ENCODE measurements at regions not wholly inside any gene's neighbourhood (a gene's known extent, or its start where the extent isn't known, plus 50 kb on each side); places are given as distances from the start of the nearest gene placed in this dataset.

GRCh38 chr14:62006116-62006731 is 244.0 kb downstream of the SNAPC1 start:
- no peak for DNase-seq (ENCODE audit: low read depth)

- no peak for DNase-seq (ENCODE audit: low read depth)
These were observed 253.0 kb downstream of the SNAPC1 start for GRCh38 chr14:62015243-62015642.

- DNase-seq (ENCODE audit: low read depth): peak; percentile 15
These were observed 253.7 kb downstream of the SNAPC1 start for GRCh38 chr14:62015945-62016344.

GRCh38 chr14:62017651-62018230 is 255.5 kb downstream of the SNAPC1 start:
- peak; percentile 19 for DNase-seq (ENCODE audit: low read depth)

GRCh38 chr14:62018606-62019005 is 256.4 kb downstream of the SNAPC1 start:
- no peak for DNase-seq (ENCODE audit: low read depth)

GRCh38 chr14:62027958-62028357 is 265.7 kb downstream of the SNAPC1 start:
- DNase-seq (ENCODE audit: low read depth): no peak

- DNase-seq (ENCODE audit: low read depth): no peak
These were observed 267.3 kb downstream of the SNAPC1 start for GRCh38 chr14:62029569-62029924.

- no peak for DNase-seq (ENCODE audit: low read depth)
These were observed 268.2 kb downstream of the SNAPC1 start for GRCh38 chr14:62030387-62030786.

GRCh38 chr14:62031504-62031903 is 269.3 kb downstream of the SNAPC1 start:
- peak; percentile 27 for DNase-seq (ENCODE audit: low read depth)

GRCh38 chr14:62053188-62053587 is 291.0 kb downstream of the SNAPC1 start:
- no peak for DNase-seq (ENCODE audit: low read depth)

GRCh38 chr14:62056789-62057188 is 294.6 kb downstream of the SNAPC1 start:
- DNase-seq (ENCODE audit: low read depth): no peak

- DNase-seq (ENCODE audit: low read depth): no peak
These were observed 300.4 kb downstream of the SNAPC1 start for GRCh38 chr14:62062645-62063044.

GRCh38 chr14:62064751-62065323 is 302.6 kb downstream of the SNAPC1 start:
- DNase-seq (ENCODE audit: low read depth): no peak

- DNase-seq (ENCODE audit: low read depth): no peak
These were observed 304.1 kb downstream of the SNAPC1 start for GRCh38 chr14:62066304-62066703.

- peak; percentile 52 for DNase-seq (ENCODE audit: low read depth)
These were observed 308.8 kb downstream of the SNAPC1 start for GRCh38 chr14:62071039-62071438.

GRCh38 chr14:62076368-62076767 is 314.1 kb downstream of the SNAPC1 start:
- DNase-seq (ENCODE audit: low read depth): no peak

GRCh38 chr14:62076825-62077605 is 314.8 kb downstream of the SNAPC1 start:
- DNase-seq (ENCODE audit: low read depth): no peak

GRCh38 chr14:62077676-62078261 is 315.5 kb downstream of the SNAPC1 start:
- DNase-seq (ENCODE audit: low read depth): no peak

- no peak for DNase-seq (ENCODE audit: low read depth)
These were observed 316.8 kb downstream of the SNAPC1 start for GRCh38 chr14:62079038-62079437.

GRCh38 chr14:62081012-62081612 is 318.9 kb downstream of the SNAPC1 start:
- no peak for DNase-seq (ENCODE audit: low read depth)

- no peak for DNase-seq (ENCODE audit: low read depth)
These were observed 319.7 kb downstream of the SNAPC1 start for GRCh38 chr14:62081951-62082350.

GRCh38 chr14:62082779-62083178 is 320.6 kb downstream of the SNAPC1 start:
- DNase-seq (ENCODE audit: low read depth): no peak

All from renal cortical epithelial cell (primary cell).